ENCODE measurements at regions not wholly inside any gene's neighbourhood (a gene's known extent, or its start where the extent isn't known, plus 50 kb on each side); places are given as distances from the start of the nearest gene placed in this dataset.

- TF ChIP-seq CTCF (IDR thresholded peaks at IDR 0.05; ENCODE audit: partially characterized antibody, unreplicated experiment), result no peak
- Mint-ChIP-seq H3K9me3 (ENCODE audit: unreplicated experiment) (no peaks in the 10 kb centered on the region), H3K36me3 (ENCODE audit: unreplicated experiment) (no peaks in the 10 kb centered on the region)
These were observed 1074.7 kb downstream of the PCDH18 start for GRCh38 chr4:136457577-136457976.

GRCh38 chr4:136457004-136457403 lies 1075.3 kb downstream of the PCDH18 start:
- H3K27ac Mint-ChIP-seq (ENCODE audit: unreplicated experiment), result no peak overlapping the region
- no peaks in the 10 kb centered on the region for H3K27me3 Mint-ChIP-seq (ENCODE audit: unreplicated experiment)
- H3K9me3 Mint-ChIP-seq (ENCODE audit: unreplicated experiment), result no peaks in the 10 kb centered on the region
- no peaks in the 10 kb centered on the region for H3K4me1 Mint-ChIP-seq (ENCODE audit: low read depth, unreplicated experiment)
- no peaks in the 10 kb centered on the region for H3K36me3 Mint-ChIP-seq (ENCODE audit: unreplicated experiment)
- no peak for DNase-seq
- TF ChIP-seq CTCF (IDR thresholded peaks at IDR 0.05; ENCODE audit: partially characterized antibody, unreplicated experiment), result no peak
- no peak overlapping the region for H3K4me3 Mint-ChIP-seq (ENCODE audit: unreplicated experiment)

More at GRCh38 chr4:136457577-136457976, 1074.7 kb downstream of the PCDH18 start:
- Mint-ChIP-seq H3K4me1 (ENCODE audit: low read depth, unreplicated experiment) (no peaks in the 10 kb centered on the region), H3K27ac (ENCODE audit: unreplicated experiment) (no peak overlapping the region), H3K27me3 (ENCODE audit: unreplicated experiment) (no peaks in the 10 kb centered on the region), H3K4me3 (ENCODE audit: unreplicated experiment) (no peak overlapping the region)
- no peak for DNase-seq

DNA sequence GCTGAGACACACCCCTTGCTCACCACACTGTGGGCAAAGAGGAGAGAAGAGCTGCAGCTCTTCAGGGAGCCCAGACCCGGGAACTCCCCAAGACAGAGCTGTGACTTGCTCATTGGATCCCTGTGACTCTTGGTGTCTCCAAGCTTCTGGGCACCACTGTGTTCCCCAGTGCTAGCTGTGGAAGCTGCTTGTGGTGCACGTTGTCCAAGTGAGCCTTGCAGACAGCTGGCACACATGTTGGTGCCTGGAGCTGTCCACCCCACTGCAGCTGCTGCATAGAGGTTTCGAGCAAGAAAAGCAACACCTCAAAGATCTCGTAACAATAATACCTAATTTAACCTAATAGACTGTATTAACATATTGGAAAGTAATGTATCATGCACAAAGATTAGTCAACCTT lies 1089.3 kb downstream of the PCDH18 start:
- TF ChIP-seq CTCF (IDR thresholded peaks at IDR 0.05; ENCODE audit: partially characterized antibody, unreplicated experiment), result no peak
- Mint-ChIP-seq H3K4me3 (ENCODE audit: unreplicated experiment) (no peak overlapping the region), H3K36me3 (ENCODE audit: unreplicated experiment) (no peaks in the 10 kb centered on the region), H3K9me3 (ENCODE audit: unreplicated experiment) (peaks cover 5% of the 10 kb centered on the region), H3K4me1 (ENCODE audit: low read depth, unreplicated experiment) (no peaks in the 10 kb centered on the region), H3K27ac (ENCODE audit: unreplicated experiment) (no peak overlapping the region), H3K27me3 (ENCODE audit: unreplicated experiment) (peaks cover 2% of the 10 kb centered on the region)
- DNase-seq, result no peak

DNA sequence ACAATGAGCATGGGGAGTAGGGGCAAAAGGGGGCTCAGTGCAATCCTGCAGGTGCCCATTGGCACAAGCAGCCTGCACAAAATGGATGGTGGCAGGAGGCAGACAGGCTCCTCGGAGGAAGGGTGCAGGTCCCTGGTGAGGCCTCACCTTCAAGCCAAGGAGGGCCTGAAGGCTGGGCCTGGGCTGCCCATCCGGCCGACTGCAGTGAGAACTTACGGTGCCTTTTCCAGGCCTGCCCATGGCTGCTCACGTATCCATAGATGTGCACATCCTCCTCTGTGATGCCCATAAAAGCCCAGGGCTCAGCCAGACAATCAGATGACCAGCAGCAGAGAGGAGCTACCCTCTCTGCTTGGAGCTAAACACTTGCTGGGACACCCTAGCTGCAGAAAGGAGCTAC lies 1089.8 kb downstream of the PCDH18 start:
- Mint-ChIP-seq H3K4me1 (ENCODE audit: low read depth, unreplicated experiment) (no peaks in the 10 kb centered on the region), H3K27me3 (ENCODE audit: unreplicated experiment) (peaks cover 2% of the 10 kb centered on the region), H3K27ac (ENCODE audit: unreplicated experiment) (no peak overlapping the region), H3K4me3 (ENCODE audit: unreplicated experiment) (no peak overlapping the region), H3K9me3 (ENCODE audit: unreplicated experiment) (peaks cover 5% of the 10 kb centered on the region), H3K36me3 (ENCODE audit: unreplicated experiment) (no peaks in the 10 kb centered on the region)
- TF ChIP-seq CTCF (IDR thresholded peaks at IDR 0.05; ENCODE audit: partially characterized antibody, unreplicated experiment), result no peak
- DNase-seq, result no peak

DNA sequence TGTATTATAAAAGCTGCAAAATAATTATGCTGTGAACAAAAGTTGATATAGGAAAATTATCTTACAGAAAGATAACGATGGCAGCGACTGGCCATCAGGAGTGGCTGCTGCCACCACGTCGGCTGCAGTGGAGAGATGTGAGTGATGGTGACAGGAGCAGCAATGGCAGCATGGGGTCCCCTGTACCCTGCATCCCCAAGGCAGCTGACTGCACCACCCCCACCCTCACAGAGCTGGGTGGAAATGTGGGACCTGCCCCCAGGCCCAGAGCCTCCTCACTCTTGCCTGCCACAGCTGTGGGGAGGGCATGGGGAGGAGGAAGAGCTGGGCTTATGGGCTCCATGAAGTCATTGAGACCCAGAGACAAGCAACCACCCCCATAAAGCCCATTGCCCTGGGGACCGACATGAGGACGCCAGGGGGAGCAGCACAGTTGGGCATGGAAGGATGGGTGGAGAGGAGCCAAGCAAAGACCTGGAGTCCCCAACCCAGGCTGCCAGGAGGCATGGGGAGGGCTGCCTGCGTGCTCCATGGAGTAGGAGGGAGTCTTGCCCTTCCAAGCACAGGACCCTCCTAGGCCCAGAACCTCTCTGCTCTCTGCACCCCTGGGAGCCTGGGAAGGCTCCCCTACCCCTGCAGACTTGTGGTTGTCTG lies 1090.5 kb downstream of the PCDH18 start:
- H3K4me3 Mint-ChIP-seq (ENCODE audit: unreplicated experiment), result no peak overlapping the region
- H3K4me1 Mint-ChIP-seq (ENCODE audit: low read depth, unreplicated experiment), result no peaks in the 10 kb centered on the region
- no peak overlapping the region for H3K27ac Mint-ChIP-seq (ENCODE audit: unreplicated experiment)
- TF ChIP-seq CTCF (IDR thresholded peaks at IDR 0.05; ENCODE audit: partially characterized antibody, unreplicated experiment), result no peak
- H3K36me3 Mint-ChIP-seq (ENCODE audit: unreplicated experiment), result no peaks in the 10 kb centered on the region
- no peak for DNase-seq
- peaks cover 5% of the 10 kb centered on the region for H3K9me3 Mint-ChIP-seq (ENCODE audit: unreplicated experiment)
- peaks cover 2% of the 10 kb centered on the region for H3K27me3 Mint-ChIP-seq (ENCODE audit: unreplicated experiment)

Data from glutamatergic neuron (in vitro differentiated cells).